ENCODE measurements at regions not wholly inside any gene's neighbourhood (a gene's known extent, or its start where the extent isn't known, plus 50 kb on each side); places are given as distances from the start of the nearest gene placed in this dataset.

- DNase-seq (ENCODE audit: low read depth): peak; percentile 65
These were observed 210.4 kb downstream of the ALDH8A1 start for GRCh38 chr6:134739299-134740026.

- DNase-seq (ENCODE audit: low read depth): no peak
These were observed 211.6 kb downstream of the ALDH8A1 start for GRCh38 chr6:134738211-134738885.

- DNase-seq (ENCODE audit: low read depth): peak; percentile 64
These were observed 214.4 kb downstream of the ALDH8A1 start for GRCh38 chr6:134735461-134735860.

GRCh38 chr6:134734312-134734869, 215.5 kb downstream of the ALDH8A1 start:
- DNase-seq (ENCODE audit: low read depth): no peak

- DNase-seq (ENCODE audit: low read depth): no peak
These were observed 216.1 kb downstream of the ALDH8A1 start for GRCh38 chr6:134733801-134734200.

- no peak for DNase-seq (ENCODE audit: low read depth)
These were observed 217.1 kb downstream of the ALDH8A1 start for GRCh38 chr6:134732763-134733162.

GRCh38 chr6:134731615-134732014, 218.3 kb downstream of the ALDH8A1 start:
- DNase-seq (ENCODE audit: low read depth): no peak

GRCh38 chr6:134730013-134730412, 219.9 kb downstream of the ALDH8A1 start:
- DNase-seq (ENCODE audit: low read depth): no peak

GRCh38 chr6:134729561-134729960, 220.3 kb downstream of the ALDH8A1 start:
- DNase-seq (ENCODE audit: low read depth): no peak

- DNase-seq (ENCODE audit: low read depth): no peak
These were observed 222.8 kb downstream of the ALDH8A1 start for GRCh38 chr6:134727081-134727480.

GRCh38 chr6:134725590-134725989, 224.3 kb downstream of the ALDH8A1 start:
- DNase-seq (ENCODE audit: low read depth): no peak

- DNase-seq (ENCODE audit: low read depth): peak; percentile 62
These were observed 225.0 kb downstream of the ALDH8A1 start for GRCh38 chr6:134724771-134725340.

- DNase-seq (ENCODE audit: low read depth): peak; percentile 67
These were observed 226.6 kb downstream of the ALDH8A1 start for GRCh38 chr6:134723081-134723871.

- no peak for DNase-seq (ENCODE audit: low read depth)
These were observed 227.6 kb downstream of the ALDH8A1 start for GRCh38 chr6:134722200-134722870.

- DNase-seq (ENCODE audit: low read depth): no peak
These were observed 228.9 kb downstream of the ALDH8A1 start for GRCh38 chr6:134721060-134721405.

- DNase-seq (ENCODE audit: low read depth): no peak
These were observed 229.4 kb downstream of the ALDH8A1 start for GRCh38 chr6:134720353-134721059.

- no peak for DNase-seq (ENCODE audit: low read depth)
These were observed 230.0 kb downstream of the ALDH8A1 start for GRCh38 chr6:134719911-134720310.

GRCh38 chr6:134719286-134719685, 230.6 kb downstream of the ALDH8A1 start:
- no peak for DNase-seq (ENCODE audit: low read depth)

- peak; percentile 92 for DNase-seq (ENCODE audit: low read depth)
These were observed 235.2 kb downstream of the ALDH8A1 start for GRCh38 chr6:134714679-134715078.

GRCh38 chr6:134714113-134714512, 235.8 kb downstream of the ALDH8A1 start:
- no peak for DNase-seq (ENCODE audit: low read depth)

GRCh38 chr6:134712311-134712710, 237.6 kb downstream of the ALDH8A1 start:
- DNase-seq (ENCODE audit: low read depth): no peak
